Muscle of leg (tissue), 3 donors: ENCODE measurements at regions not wholly inside any gene's neighbourhood (a gene's known extent, or its start where the extent isn't known, plus 50 kb on each side); places are given as distances from the start of the nearest gene placed in this dataset.

Experiments
- DNase-seq: peaks from one replicate; pipeline ENCODE4 v3.0.0; 2013
- H3K27ac ChIP-seq: one replicate; pipeline ENCODE4 v1.5.1; 2013; ENCODE audit warnings: mild to moderate bottlenecking, low read length, control low read depth
- H3K27me3 ChIP-seq: one replicate; pipeline ENCODE4 v1.6.1; 2013; ENCODE audit warnings: low read length; ENCODE audit not compliant: control insufficient read depth, insufficient read depth
- H3K36me3 ChIP-seq: one replicate; pipeline ENCODE4 v1.6.1; 2013; ENCODE audit warnings: low read length; ENCODE audit not compliant: control insufficient read depth, insufficient read depth
- H3K4me1 ChIP-seq: one replicate; pipeline ENCODE4 v1.6.1; 2013; ENCODE audit warnings: low read length; ENCODE audit not compliant: control insufficient read depth, insufficient read depth
- H3K4me3 ChIP-seq: one replicate; pipeline ENCODE4 v1.5.1; 2013; ENCODE audit warnings: low read length, control low read depth
- H3K9me3 ChIP-seq: replicated peaks from 2 replicates; pipeline ENCODE4 v1.6.1; 2013; ENCODE audit warnings: low read depth, low read length; ENCODE audit not compliant: control insufficient read depth
- WGBS: methylation state at CpG from one replicate; pipeline ENCODE4 v1.1.5; 2013; ENCODE audit warnings: missing lambda C conversion rate; ENCODE audit not compliant: insufficient coverage; 5-methylcytosine and 5-hydroxymethylcytosine counted together

DNA sequence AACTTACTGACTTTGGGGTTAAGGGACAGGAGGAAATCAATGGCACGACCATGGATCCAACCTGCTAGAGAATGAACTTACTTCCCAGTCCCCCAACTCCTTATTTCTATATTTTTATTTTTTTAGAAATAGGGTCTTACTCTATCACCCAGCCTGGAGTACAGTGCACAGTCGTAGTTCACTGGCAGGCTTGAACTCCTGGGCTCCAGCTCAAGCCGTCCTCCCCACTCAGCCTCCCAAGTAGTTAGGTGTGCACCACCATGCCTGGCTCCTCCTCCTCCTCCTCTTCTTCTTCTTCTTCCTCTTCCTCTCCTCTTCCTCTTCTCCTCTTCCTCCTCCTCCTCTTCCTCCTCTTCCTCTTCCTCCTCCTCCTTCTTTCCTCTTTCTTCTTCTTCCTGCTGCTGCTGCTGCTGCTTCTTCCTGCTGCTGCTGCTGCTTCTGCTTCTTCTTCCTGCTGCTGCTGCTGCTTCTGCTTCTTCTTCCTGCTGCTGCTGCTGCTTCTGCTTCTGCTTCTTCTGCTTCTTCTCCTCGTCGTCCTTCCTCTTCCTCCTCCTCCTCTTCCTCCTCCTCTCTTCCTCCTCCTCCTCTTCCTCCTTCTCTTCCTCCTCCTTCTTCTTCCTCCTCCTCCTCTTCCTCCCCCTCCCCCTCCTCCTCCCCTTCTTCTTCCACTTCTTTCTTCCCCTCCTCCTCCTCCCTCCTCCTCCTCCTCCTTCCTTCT is 390.1 kb upstream of the RGS6 start:
- no peak for DNase-seq
- Histone ChIP-seq H3K36me3 (no peaks in the 10 kb centered on the region), H3K4me3 (no peak overlapping the region), H3K27ac (no peak overlapping the region), H3K27me3 (no peaks in the 10 kb centered on the region), H3K9me3 (no peaks in the 10 kb centered on the region), H3K4me1 (peaks cover 10% of the 10 kb centered on the region)
- 77% methylated on average over 4 of the region's 5 CpGs for WGBS

GRCh38 chr14:71549421-71550050 is 382.7 kb upstream of the RGS6 start:
- no peak for DNase-seq
- H3K4me1 ChIP-seq: no peaks in the 10 kb centered on the region
- no peaks in the 10 kb centered on the region for H3K9me3 ChIP-seq
- H3K27ac ChIP-seq: no peak overlapping the region
- 83% methylated on average over 5 of the region's 6 CpGs for WGBS
- no peaks in the 10 kb centered on the region for H3K36me3 ChIP-seq
- H3K27me3 ChIP-seq: no peaks in the 10 kb centered on the region
- H3K4me3 ChIP-seq: no peak overlapping the region

DNA sequence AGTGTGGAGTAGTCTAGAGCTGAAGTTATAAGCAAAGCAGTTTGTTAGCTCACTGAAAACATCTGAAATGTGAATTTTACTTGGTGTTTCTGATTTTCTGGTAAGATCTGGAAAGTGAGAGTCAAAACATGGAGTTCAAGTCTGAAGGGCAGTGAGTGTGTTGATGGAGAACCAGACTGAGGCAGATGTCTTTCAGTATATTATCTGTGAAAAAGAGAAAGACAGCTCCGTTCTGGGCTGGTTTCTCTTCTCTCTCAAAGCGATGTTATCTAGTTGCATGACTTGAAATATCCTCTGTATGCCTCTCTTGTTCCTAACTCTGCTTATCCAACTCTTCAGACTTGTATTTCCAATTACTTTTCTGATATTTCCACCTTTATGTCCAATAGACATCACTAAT is 381.9 kb upstream of the RGS6 start:
- no CpG with 5 or more reads among the region's 2 CpGs for WGBS
- no peak for DNase-seq
- no peaks in the 10 kb centered on the region for H3K36me3 ChIP-seq
- H3K4me3 ChIP-seq: no peak overlapping the region
- H3K27ac ChIP-seq: no peak overlapping the region
- H3K27me3 ChIP-seq: no peaks in the 10 kb centered on the region
- H3K9me3 ChIP-seq: no peaks in the 10 kb centered on the region
- no peaks in the 10 kb centered on the region for H3K4me1 ChIP-seq

DNA sequence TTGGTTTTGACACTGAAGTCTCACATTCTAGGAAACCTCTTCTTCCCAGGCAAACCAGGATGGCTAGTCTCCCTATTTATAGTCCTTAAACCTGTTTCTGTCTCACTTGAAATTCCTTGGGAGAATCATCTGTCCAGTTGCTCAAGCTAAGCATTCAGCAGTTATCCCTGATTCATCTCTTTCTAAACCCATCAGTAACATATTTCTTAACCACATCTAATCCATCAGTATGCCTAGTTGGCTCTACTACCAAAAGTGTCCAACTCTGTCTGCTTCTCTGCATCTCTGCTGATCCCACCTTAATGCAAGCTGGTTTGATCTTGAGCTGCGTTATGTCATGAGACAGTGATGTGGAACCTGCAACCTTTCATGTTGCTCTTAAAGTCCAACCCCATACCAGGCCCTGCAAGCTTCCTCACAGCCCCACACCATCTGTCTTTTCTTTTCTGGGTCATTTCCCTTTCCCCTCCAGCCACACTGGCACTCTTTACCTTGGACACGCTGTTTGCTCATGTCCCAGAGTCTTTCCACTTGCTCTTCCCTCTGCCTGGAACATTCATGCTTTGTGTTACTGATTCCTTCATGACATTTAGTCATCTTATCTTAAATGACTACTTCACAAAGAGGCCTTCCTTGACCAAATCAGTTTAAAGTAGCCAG is 380.8 kb upstream of the RGS6 start:
- 92% methylated on average over 2 of the region's 2 CpGs for WGBS
- no peak for DNase-seq
- no peak overlapping the region for H3K27ac ChIP-seq
- no peaks in the 10 kb centered on the region for H3K9me3 ChIP-seq
- H3K4me1 ChIP-seq: no peaks in the 10 kb centered on the region
- H3K27me3 ChIP-seq: no peaks in the 10 kb centered on the region
- no peak overlapping the region for H3K4me3 ChIP-seq
- H3K36me3 ChIP-seq: no peaks in the 10 kb centered on the region

DNA sequence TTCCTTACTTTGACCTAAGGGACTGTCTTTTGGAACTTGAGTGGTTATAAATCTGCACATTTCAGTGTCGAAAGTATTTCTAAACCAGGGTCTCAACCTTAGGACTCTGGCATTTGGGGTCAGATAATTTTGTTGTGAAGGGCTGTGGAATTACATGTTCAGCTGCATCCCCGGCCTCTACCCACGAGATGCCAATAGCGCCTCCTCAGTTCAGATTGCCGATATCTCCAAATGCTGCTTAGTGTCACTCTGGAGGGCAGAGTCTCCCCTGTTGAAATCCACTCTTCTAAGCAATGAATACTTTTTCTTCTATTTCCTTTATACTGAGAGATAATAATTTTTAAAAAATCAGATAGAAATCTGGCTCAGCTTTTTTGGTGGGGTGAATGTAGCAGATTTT is 379.4 kb upstream of the RGS6 start:
- Histone ChIP-seq H3K36me3 (no peaks in the 10 kb centered on the region), H3K27ac (no peak overlapping the region), H3K4me1 (no peaks in the 10 kb centered on the region), H3K4me3 (no peak overlapping the region), H3K9me3 (no peaks in the 10 kb centered on the region), H3K27me3 (no peaks in the 10 kb centered on the region)
- DNase-seq: no peak
- WGBS: 83% methylated on average over 1 of the region's 5 CpGs

DNA sequence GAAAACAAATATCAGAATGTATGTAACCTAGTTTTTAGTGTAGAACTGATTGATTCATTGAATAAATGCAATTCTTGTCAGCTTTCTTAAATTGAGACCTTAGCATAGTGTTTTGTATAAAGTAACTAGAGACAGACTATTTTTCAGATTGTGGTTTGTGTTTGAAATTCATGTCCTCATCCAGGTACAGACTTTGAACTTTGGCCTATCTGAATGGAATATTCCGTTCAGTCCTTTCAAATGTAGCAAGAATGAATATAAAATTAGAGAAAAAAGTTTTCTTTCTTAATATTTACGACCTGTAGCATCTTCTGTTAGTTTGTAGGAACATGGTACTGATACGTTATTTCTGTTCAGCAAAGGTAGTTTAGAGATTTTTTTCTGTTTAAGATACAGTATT is 378.4 kb upstream of the RGS6 start:
- Histone ChIP-seq H3K9me3 (no peaks in the 10 kb centered on the region), H3K4me1 (no peaks in the 10 kb centered on the region), H3K27ac (no peak overlapping the region), H3K4me3 (no peak overlapping the region), H3K27me3 (no peaks in the 10 kb centered on the region), H3K36me3 (no peaks in the 10 kb centered on the region)
- WGBS: no CpG with 5 or more reads among the region's 3 CpGs
- no peak for DNase-seq

DNA sequence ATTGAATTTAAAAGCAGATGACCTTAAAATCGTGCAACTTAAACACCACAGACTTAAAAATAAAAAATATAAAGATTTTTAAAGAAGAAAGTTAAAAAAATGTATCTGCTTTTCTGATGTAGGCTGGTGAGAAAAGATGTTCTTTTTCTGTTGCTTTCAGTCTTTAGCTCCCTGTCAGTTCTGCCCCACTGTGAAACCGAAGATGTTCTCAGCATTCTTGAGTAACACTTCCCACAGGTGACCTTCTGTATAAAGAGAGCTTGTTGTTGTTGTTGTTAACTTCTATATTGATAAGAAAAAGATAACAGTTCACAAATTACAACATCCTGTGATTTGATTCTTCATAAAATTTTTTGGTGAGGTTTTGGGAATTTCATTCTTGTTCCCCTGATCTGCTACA is 377.9 kb upstream of the RGS6 start:
- DNase-seq: no peak
- no peaks in the 10 kb centered on the region for H3K4me1 ChIP-seq
- H3K27ac ChIP-seq: no peak overlapping the region
- WGBS: no CpG with 5 or more reads among the region's 2 CpGs
- no peaks in the 10 kb centered on the region for H3K9me3 ChIP-seq
- no peaks in the 10 kb centered on the region for H3K36me3 ChIP-seq
- no peak overlapping the region for H3K4me3 ChIP-seq
- H3K27me3 ChIP-seq: no peaks in the 10 kb centered on the region

GRCh38 chr14:71554959-71555612 is 377.1 kb upstream of the RGS6 start:
- Histone ChIP-seq H3K27me3 (no peaks in the 10 kb centered on the region), H3K9me3 (no peaks in the 10 kb centered on the region), H3K36me3 (no peaks in the 10 kb centered on the region), H3K27ac (peak overlapping the region; percentile 13), H3K4me3 (no peak overlapping the region), H3K4me1 (no peaks in the 10 kb centered on the region)
- WGBS: 100% methylated on average over 1 of the region's 2 CpGs
- DNase-seq: no peak

- H3K27ac ChIP-seq: peak overlapping the region; percentile 13
- H3K4me3 ChIP-seq: no peak overlapping the region
- H3K4me1 ChIP-seq: no peaks in the 10 kb centered on the region
- 100% methylated on average over 1 of the region's 5 CpGs for WGBS
- H3K36me3 ChIP-seq: no peaks in the 10 kb centered on the region
- DNase-seq: no peak
- no peaks in the 10 kb centered on the region for H3K27me3 ChIP-seq
- H3K9me3 ChIP-seq: no peaks in the 10 kb centered on the region
Observed at GRCh38 chr14:71555654-71556559, 376.3 kb upstream of the RGS6 start.
